Stimulated activated CD8-positive, alpha-beta memory T cell treated with anti-CD3 and anti-CD28 coated beads, Interleukin-4, amount 100 ng/mL, for 24 hours (primary cell): ENCODE measurements at regions not wholly inside any gene's neighbourhood (a gene's known extent, or its start where the extent isn't known, plus 50 kb on each side); places are given as distances from the start of the nearest gene placed in this dataset.

Source experiments
- DNase-seq: peaks from one replicate; pipeline ENCODE4 v3.0.0-alpha.2; 2020; ENCODE audit warnings: low read depth

DNA sequence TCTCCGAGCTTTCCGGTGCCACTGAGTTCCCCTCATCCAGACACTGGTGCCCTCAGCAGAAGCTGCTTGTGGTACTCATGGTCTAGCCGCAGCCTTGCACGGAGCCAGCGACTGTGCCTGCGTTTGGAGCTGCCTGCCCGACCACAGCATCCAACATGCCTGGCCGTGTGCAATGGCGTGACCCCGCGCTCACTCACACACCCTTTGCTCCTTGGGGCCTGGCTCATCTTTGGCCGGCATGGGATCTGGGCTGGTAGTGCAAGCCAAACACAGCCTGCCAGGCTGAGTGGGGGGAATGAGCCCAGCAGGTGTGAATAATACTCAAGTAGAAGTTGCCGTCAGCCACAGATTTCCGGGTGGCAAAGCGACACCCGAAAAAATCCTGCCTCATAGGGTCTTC, 1178.7 kb upstream of the GBE1 start:
- DNase-seq = no peak

DNA sequence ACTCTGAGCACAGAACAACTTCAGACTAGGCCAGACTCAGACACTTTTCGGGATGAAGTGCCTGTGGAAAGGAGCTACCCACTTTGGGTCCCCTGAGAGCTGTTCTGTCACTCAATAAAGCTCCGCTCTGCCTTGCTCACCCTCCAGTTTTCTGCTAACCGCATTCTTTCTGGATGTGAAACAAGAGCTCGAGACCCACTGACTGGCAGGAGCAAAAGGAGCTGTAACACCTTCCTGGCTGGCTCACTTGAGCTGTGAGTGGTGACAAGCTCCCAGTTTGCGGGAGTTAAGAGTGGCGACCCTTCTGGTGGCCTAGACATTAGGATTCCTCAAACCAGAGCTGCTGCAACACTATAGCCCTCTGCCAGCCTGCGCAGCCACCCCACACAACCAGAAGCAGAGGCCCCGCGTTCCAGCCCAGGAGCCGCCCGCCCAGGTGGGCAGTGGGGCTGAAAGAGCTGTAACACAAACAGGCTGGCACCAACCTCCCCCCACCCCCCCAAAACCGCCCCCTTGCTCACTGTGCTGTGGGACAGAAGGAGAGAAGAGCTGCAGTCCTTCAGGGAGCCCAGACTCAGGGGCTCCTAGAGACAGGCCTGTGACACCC, 1178.1 kb upstream of the GBE1 start:
- DNase-seq = no peak

GRCh38 chr3:82938821-82939328, 1177.4 kb upstream of the GBE1 start:
- DNase-seq = no peak

GRCh38 chr3:82927309-82928253, 1166.1 kb upstream of the GBE1 start:
- DNase-seq = no peak

DNA sequence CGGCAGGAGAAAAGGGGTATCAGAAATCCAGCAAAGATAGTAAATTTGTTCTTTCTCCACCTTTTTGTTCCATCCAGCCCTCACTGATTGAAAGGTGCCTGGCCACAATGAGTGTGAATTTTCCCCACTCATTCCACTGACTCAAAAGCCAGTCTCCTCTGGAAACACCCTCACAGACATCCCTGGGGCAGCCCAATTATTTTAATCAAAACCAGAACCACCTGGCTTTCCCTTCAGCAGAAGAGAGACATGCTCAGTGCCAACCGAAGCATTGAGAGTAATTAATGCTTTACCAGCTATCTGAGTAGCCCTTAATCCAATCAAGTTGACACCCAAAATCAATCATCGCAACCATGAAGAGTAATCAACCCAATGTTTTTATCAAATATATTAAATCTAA, 1129.6 kb upstream of the GBE1 start:
- DNase-seq = no peak

DNA sequence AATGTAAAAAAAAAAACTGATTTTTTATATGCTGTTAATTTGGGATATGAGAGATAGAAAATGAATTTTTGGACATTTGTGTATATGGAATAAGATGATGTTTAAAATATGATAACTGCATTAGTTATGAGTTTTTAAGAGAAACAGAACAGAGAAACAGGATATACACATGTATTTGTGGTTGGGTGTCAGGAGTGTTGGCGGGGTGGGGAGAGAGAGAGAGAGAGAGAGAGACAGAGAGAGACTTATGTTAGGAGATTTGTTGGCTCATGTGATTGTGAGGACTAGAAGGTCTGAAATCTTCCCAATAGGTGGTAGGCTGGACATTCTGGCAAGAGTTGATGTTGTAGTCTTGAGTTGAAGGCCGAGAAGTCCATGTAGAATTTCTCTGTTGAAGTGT, 1121.6 kb upstream of the GBE1 start:
- no peak for DNase-seq

- DNase-seq = no peak
Observed at GRCh38 chr3:82875401-82875800, 1114.0 kb upstream of the GBE1 start.

GRCh38 chr3:82839871-82840270, 1078.4 kb upstream of the GBE1 start:
- no peak for DNase-seq

DNA sequence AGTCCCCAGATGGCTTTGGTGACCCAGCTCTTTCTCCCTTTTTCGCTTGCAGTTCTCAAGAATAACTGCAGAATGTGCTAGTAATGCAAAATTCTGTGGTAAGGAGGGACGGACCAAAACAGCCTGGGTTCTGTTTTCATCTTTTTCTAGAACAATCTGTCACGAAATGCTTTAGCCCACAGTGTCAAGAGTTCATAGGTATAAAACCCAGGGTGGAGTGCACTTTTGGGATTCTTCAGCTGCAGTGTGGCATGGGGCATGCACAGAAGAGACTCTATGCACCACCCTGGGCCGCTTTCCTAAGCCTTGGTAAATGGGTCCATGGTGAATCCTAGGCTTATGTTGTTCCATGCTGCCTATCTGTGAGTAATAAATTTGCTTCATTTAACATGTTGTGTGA, 1072.7 kb upstream of the GBE1 start:
- no peak for DNase-seq

- no peak for DNase-seq
Observed at GRCh38 chr3:82824491-82824890, 1063.0 kb upstream of the GBE1 start.

DNA sequence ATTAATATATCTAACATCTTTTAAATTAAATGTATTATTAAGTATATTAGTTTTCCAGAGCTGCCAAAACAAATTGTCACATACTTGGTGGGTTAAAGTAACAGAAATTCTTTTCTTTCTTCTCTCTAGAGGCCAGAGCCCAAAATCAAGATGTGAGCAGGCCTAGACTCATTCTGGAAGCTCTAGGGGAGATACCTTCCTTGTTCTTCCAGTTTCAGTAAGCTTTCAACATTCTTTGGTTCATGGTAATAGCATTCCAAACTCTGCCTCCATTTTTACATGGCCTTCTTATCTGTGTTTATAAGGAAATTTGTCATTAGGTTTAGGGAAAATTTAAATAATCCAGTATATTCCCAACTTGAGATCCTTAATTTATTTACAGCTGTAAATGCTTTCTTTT, 1054.6 kb upstream of the GBE1 start:
- no peak for DNase-seq

GRCh38 chr3:82815417-82816058, 1054.1 kb upstream of the GBE1 start:
- no peak for DNase-seq

DNA sequence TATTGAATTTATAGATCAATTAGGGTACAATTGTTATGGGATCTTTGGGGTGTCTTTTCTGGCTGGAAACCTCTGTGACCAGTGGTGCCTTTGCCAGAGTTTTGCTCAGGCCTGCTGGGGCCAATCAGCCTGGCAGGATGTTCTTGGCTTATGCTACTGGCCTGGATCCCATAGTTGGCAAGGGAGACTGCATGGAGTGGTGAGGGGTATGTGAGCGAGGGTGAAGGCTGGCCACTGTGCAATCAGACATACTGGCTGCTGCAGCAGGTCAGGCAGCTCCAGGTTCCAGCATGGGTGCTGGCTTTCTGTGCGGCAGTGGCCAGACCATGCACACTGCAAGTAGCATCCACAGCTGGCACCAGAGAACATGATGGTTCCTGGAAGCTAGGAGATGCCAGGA, 1053.2 kb upstream of the GBE1 start:
- no peak for DNase-seq

DNA sequence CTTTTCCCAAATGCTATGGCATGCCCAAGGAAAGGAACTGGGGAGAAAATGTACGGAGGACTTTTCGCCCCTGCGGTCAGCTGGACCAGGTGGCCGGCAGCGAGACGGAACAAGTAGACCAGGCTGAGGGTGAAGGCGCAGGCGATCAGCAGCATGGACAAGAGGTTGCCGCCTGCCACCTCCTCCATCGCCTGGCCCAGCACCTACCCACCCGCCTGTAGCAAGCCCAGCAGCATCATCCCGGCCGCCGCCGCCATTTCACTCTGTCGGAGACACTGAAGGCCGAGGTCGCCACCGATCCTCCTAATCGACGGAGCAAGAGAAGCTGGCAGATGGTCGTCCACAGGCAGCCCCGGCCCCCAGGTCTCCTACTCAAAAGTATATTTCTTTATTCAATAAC, 1046.3 kb upstream of the GBE1 start:
- DNase-seq = no peak

GRCh38 chr3:82802501-82802900, 1041.1 kb upstream of the GBE1 start:
- DNase-seq = no peak

- no peak for DNase-seq
Observed at GRCh38 chr3:82800248-82800647, 1038.8 kb upstream of the GBE1 start.

DNA sequence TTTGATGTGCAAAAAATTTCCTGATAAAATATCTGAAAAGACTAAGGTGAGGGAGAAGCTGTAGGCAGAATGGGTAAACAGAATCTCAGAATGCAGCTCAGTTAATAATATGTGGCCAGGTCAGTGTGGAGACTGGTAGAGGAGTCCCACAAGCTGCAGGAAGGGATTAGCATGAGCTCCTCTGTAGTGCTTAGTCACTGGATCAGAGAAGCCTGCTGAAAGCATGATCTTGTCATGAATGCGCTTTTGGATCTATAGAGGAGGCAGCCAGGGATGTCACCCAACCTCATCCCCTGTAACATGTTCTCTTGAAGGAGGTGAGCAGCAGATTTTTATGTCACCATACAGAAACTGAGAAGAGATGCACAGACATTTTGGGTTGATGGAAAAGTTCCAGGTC, 1035.3 kb upstream of the GBE1 start:
- DNase-seq = no peak

DNA sequence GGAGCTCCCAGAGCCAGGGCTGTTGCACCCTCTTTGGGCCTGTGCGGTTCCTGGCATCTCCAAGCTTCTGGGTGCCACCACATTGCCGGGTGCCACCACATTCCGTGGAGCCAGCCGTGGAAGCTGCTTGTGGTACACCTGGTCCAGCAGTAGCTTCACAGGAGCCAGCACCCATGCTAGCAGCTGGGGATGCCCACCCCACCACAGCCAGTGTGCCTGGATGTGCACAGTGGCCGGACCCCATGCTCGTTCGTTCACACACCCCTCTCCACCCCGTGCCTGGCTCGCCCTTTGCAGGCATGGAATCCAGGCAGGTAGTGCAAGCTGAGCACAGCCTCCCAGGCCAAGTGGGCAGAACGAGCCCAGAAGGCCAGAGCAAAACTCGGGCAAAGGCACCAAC, 1029.8 kb upstream of the GBE1 start:
- DNase-seq = no peak

DNA sequence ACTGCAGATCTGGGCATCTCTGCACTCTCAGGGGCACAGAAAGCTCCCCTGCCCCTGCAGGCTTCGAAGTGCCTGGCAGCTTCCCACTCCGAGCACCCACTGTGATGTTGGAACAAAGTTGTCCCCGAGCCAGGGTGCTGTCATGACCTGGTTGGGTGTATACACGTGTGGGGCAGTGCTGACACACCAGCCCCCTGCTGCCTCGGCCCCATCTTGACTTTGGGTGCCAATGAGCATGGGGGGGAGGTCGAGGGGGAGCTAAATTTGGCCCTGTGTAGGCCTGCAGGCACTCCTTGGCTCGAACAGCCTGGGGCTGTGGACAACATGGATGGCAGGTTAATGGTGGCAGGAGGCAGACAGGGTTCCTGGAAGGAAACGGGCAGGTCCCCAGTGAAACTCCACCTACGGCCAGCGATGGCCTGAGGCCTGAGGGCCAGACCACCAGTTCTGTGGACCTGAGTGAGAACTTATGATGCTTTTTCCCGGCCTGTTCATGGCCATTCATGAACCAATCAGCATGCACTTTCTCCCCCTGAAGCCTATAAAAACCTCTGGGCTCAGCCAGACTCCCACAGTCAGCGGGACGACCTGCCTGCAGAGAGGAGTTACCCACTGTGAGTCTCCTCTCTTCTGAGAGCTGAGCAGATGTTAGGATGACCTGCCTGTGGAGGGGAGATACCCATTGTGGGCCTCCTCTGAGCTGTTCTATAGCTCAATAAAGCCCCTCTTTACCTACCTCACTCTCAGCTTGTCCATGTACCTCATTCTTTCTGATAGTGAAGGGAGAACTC, 1029.1 kb upstream of the GBE1 start:
- no peak for DNase-seq

- no peak for DNase-seq
Observed at GRCh38 chr3:82783194-82783593, 1021.7 kb upstream of the GBE1 start.

GRCh38 chr3:82773207-82773606, 1011.8 kb upstream of the GBE1 start:
- DNase-seq = no peak

DNA sequence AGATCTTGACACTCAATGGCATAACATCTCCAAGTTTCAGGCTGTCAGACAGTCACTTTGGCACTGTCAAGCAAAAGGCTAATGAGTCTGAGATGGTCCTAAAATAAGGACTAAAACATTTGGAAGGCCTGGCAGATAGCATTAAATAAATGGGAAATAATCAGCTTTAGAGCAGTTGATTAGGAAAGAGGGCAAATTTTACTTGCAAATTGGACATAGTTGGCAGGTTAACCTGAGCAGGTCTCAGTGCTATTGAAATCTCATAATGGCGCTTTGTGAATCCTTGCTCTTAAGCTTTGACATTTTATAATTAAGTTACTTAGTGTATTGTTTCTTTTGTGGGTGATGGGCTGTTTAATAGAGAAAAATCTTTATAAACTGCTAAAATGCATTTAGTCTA, 1003.1 kb upstream of the GBE1 start:
- DNase-seq = no peak
